Right atrium auricular region (tissue), 2 donors: ENCODE measurements at regions not wholly inside any gene's neighbourhood (a gene's known extent, or its start where the extent isn't known, plus 50 kb on each side); places are given as distances from the start of the nearest gene placed in this dataset.

Experiments
- DNase-seq: peaks from one replicate; pipeline ENCODE4 v3.0.0-alpha.2; 2019; ENCODE audit warnings: low spot score
- H3K27ac ChIP-seq, 2 donors: fragments of 200-600 bp; sonication (generic); 1 replicate in 1 of 2; 2 replicates in 1 of 2; pipeline ENCODE4 v1.5.1; 2016 to 2019
- H3K27me3 ChIP-seq, 2 donors: fragments of 200-600 bp; sonication (generic); one replicate each; pipeline versions ENCODE4 v1.5.1 to v1.6.0; 2017 to 2019
- H3K36me3 ChIP-seq: fragments of 200-600 bp; sonication (generic); one replicate; pipeline ENCODE4 v1.5.1; 2016
- H3K4me1 ChIP-seq, 2 donors: fragments of 200-600 bp; sonication (generic); one replicate each; pipeline versions ENCODE4 v1.5.1 to v1.6.0; 2017 to 2019
- H3K4me3 ChIP-seq, 2 donors: fragments of 200-600 bp; sonication (generic); 1 replicate in 1 of 2; 2 replicates in 1 of 2; pipeline ENCODE4 v1.5.1; 2017 to 2019; ENCODE audit warnings: mild to moderate bottlenecking in 1 of 2, moderate library complexity in 1 of 2
- H3K9me3 ChIP-seq, 2 donors: fragments of 200-600 bp; sonication (generic); one replicate each; pipeline ENCODE4 v1.5.1; 2019
- TF ChIP-seq, protein P1 (sequence below), 2 donors: fragments of 200-600 bp; sonication (generic); IDR thresholded peaks; one replicate each; pipeline ENCODE4 v1.5.1; 2019; ENCODE audit warnings: antibody characterized with exemption in 2 of 2

DNA sequence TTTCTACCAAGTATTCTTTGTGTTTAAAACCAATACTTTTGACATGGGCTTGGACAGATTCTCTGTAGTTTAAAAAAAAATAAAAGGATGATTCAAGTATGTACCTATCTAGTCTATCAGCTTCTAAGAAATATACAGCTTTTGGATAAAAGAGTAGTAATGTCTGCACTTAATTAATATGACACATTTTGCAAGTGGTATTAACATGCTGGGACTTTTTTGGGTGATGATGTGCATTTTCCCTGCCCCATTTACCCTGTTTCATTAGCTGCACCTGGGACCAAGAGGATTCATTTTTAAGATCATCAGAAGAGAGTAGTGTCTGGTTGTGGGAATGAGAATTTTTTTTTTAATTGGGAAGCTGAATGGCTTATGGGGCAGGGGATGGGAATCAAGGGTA lies 236.2 kb upstream of the KLF14 start:
- no peaks in the 10 kb centered on the region for H3K9me3 ChIP-seq
- no peaks in the 10 kb centered on the region for H3K27me3 ChIP-seq
- peaks cover 0 to 17% of the 10 kb centered on the region in 2 donors for H3K4me1 ChIP-seq
- TF ChIP-seq, protein P1, sequence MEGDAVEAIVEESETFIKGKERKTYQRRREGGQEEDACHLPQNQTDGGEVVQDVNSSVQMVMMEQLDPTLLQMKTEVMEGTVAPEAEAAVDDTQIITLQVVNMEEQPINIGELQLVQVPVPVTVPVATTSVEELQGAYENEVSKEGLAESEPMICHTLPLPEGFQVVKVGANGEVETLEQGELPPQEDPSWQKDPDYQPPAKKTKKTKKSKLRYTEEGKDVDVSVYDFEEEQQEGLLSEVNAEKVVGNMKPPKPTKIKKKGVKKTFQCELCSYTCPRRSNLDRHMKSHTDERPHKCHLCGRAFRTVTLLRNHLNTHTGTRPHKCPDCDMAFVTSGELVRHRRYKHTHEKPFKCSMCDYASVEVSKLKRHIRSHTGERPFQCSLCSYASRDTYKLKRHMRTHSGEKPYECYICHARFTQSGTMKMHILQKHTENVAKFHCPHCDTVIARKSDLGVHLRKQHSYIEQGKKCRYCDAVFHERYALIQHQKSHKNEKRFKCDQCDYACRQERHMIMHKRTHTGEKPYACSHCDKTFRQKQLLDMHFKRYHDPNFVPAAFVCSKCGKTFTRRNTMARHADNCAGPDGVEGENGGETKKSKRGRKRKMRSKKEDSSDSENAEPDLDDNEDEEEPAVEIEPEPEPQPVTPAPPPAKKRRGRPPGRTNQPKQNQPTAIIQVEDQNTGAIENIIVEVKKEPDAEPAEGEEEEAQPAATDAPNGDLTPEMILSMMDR (IDR thresholded peaks at IDR 0.05), result no peak
- H3K36me3 ChIP-seq, result peaks cover 24% of the 10 kb centered on the region
- peak overlapping the region in 1 of 2 donors; percentile 51 for H3K27ac ChIP-seq
- H3K4me3 ChIP-seq, result no peak overlapping the region
- DNase-seq, result no peak

DNA sequence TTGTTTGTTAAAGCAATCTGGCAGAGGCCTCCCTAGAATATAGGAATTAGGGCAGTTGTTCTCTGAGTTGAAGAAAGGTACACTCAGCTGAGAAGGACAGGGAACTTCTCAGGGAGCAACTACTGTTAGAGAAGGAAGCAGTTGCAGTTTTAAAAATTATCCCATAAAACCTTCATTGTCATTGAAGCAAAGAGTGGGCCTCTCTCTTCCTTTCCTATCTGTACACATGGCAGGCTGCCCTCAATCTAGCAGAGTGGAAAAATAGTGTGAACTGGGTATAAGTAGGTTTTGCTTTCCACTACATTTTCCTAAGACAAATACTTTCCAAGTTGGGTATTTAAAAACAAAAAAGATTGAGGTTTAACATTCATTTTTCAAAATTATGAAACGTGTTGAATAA lies 236.7 kb upstream of the KLF14 start:
- Histone ChIP-seq H3K36me3 (peaks cover 22% of the 10 kb centered on the region), H3K27me3 (no peaks in the 10 kb centered on the region), H3K27ac (peak overlapping the region in 1 of 2 donors; percentile 51), H3K9me3 (no peaks in the 10 kb centered on the region), H3K4me3 (no peak overlapping the region), H3K4me1 (peaks cover 0 to 17% of the 10 kb centered on the region in 2 donors)
- DNase-seq, result no peak
- TF ChIP-seq, protein P1 (IDR thresholded peaks at IDR 0.05), result no peak

GRCh38 chr7:130971297-130971696 lies 237.3 kb upstream of the KLF14 start:
- H3K36me3 ChIP-seq, result peaks cover 17% of the 10 kb centered on the region
- no peaks in the 10 kb centered on the region for H3K27me3 ChIP-seq
- H3K27ac ChIP-seq, result no peak overlapping the region
- TF ChIP-seq, protein P1 (IDR thresholded peaks at IDR 0.05), result no peak
- no peaks in the 10 kb centered on the region for H3K9me3 ChIP-seq
- no peak for DNase-seq
- H3K4me1 ChIP-seq, result peaks cover 0 to 21% of the 10 kb centered on the region in 2 donors
- no peak overlapping the region for H3K4me3 ChIP-seq

- DNase-seq, result no peak
- Histone ChIP-seq H3K36me3 (peaks cover 9% of the 10 kb centered on the region), H3K4me3 (no peak overlapping the region), H3K27ac (no peak overlapping the region), H3K4me1 (peaks cover 0 to 23% of the 10 kb centered on the region in 2 donors), H3K27me3 (no peaks in the 10 kb centered on the region), H3K9me3 (no peaks in the 10 kb centered on the region)
- TF ChIP-seq, protein P1 (IDR thresholded peaks at IDR 0.05), result no peak
Measured at GRCh38 chr7:130972201-130972600, 238.2 kb upstream of the KLF14 start.

DNA sequence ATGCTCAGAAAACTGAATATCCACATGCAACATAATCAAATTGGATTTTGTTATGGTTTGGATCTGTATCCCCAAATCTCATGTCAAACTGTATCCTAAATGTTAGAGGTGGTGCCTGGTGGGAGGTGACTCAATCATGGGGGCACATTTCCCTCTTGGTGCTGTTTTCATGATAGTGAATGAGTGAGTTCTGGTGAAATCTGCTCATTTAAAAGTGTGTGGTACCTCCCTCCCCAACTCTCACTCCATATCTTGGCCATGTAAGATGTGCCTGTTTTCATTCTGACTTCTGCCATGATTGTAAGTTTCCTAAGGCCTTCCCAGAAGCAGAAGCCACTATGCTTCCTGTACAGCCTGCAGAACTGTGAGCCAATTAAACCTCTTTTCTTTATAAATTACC lies 239.6 kb upstream of the KLF14 start:
- Histone ChIP-seq H3K4me3 (no peak overlapping the region), H3K27me3 (no peaks in the 10 kb centered on the region), H3K27ac (no peak overlapping the region), H3K36me3 (peaks cover 9% of the 10 kb centered on the region), H3K9me3 (no peaks in the 10 kb centered on the region), H3K4me1 (peaks cover 0 to 21% of the 10 kb centered on the region in 2 donors)
- TF ChIP-seq, protein P1 (IDR thresholded peaks at IDR 0.05), result no peak
- no peak for DNase-seq

GRCh38 chr7:130974169-130974568 lies 240.2 kb upstream of the KLF14 start:
- peaks cover 0 to 24% of the 10 kb centered on the region in 2 donors for H3K4me1 ChIP-seq
- H3K27ac ChIP-seq, result no peak overlapping the region
- H3K4me3 ChIP-seq, result no peak overlapping the region
- peaks cover 9% of the 10 kb centered on the region for H3K36me3 ChIP-seq
- TF ChIP-seq, protein P1 (IDR thresholded peaks at IDR 0.05), result no peak
- H3K27me3 ChIP-seq, result no peaks in the 10 kb centered on the region
- no peak for DNase-seq
- H3K9me3 ChIP-seq, result no peaks in the 10 kb centered on the region
